ENCODE measurements at regions not wholly inside any gene's neighbourhood (a gene's known extent, or its start where the extent isn't known, plus 50 kb on each side); places are given as distances from the start of the nearest gene placed in this dataset.

DNA sequence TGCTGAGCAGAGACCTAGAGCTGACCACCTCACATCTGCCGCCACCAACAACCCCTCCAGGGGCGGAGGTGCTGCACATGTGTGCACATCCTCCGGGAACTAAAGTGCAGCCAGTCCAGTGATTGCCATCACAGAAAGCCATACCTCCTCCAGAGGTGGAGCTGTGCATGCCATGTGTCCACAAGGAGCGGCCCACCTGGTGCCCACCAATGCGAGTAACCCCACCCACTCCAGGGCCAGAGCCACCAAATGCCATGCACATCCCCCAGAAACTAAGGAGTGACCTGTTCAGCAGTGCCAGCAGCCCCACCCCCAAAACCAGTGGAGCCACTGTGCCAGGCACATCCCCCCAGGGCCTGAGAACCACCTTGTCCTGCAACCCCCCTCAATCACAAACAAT is 557.9 kb downstream of the UQCRFS1 start:
- Mint-ChIP-seq H3K4me1 (no peaks in the 10 kb centered on the region), H3K36me3 (peaks cover 0 to 3% (median 0%) of the 10 kb centered on the region in 3 donors), H3K9me3 (peaks cover 18 to 32% (median 27%) of the 10 kb centered on the region in 5 donors), H3K27ac (no peak overlapping the region), H3K4me3 (no peak overlapping the region), H3K27me3 (no peaks in the 10 kb centered on the region)
- Histone ChIP-seq H3K4me3 (ENCODE audit: low read length) (no peak overlapping the region), H3K9me3 (ENCODE audit: low read length) (peaks cover 5% of the 10 kb centered on the region), H3K36me3 (ENCODE audit: insufficient read depth, low read length) (no peaks in the 10 kb centered on the region), H3K4me1 (ENCODE audit: insufficient read depth, low read length) (no peaks in the 10 kb centered on the region), H3K27me3 (ENCODE audit: insufficient read depth, low read length, poor library complexity, severe bottlenecking) (no peaks in the 10 kb centered on the region), H3K27ac (ENCODE audit: low read depth, low read length) (no peak overlapping the region)
- CTCF ChIA-PET: no interaction called here
- POLR2A ChIA-PET: no interaction called here
- no peak for DNase-seq

DNA sequence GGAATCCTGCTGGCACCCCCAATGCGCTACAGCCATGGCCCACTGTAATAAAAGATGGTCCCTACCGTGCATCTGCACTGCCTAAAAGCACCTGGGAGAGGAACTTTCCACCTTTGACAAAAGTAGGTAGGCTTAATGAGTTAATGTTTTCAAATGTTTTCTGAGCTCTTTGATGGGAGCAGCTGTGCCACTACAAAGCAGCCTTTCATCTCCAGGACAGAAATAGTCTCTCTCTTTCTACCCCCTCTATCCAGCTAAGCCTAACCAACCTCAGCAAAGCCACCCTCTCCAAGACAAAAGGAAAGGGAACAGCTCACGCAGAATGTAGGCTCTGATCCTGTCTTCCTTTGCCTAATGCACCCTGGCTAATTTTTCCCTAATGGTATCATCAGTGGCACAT is 560.2 kb downstream of the UQCRFS1 start:
- no peak for DNase-seq
- peaks cover 9 to 15% (median 14%) of the 10 kb centered on the region in 5 donors for H3K9me3 Mint-ChIP-seq
- H3K4me1 Mint-ChIP-seq: no peaks in the 10 kb centered on the region
- no peak overlapping the region for H3K27ac Mint-ChIP-seq
- Histone ChIP-seq H3K36me3 (ENCODE audit: insufficient read depth, low read length) (no peaks in the 10 kb centered on the region), H3K27me3 (ENCODE audit: insufficient read depth, low read length, poor library complexity, severe bottlenecking) (no peaks in the 10 kb centered on the region), H3K4me3 (ENCODE audit: low read length) (no peak overlapping the region), H3K4me1 (ENCODE audit: insufficient read depth, low read length) (no peaks in the 10 kb centered on the region), H3K9me3 (ENCODE audit: low read length) (no peaks in the 10 kb centered on the region), H3K27ac (ENCODE audit: low read depth, low read length) (no peak overlapping the region)
- H3K27me3 Mint-ChIP-seq: no peaks in the 10 kb centered on the region
- ChIA-PET CTCF (no interaction called here), POLR2A (no interaction called here)
- H3K4me3 Mint-ChIP-seq: no peak overlapping the region
- peaks cover 0 to 3% (median 0%) of the 10 kb centered on the region in 3 donors for H3K36me3 Mint-ChIP-seq

DNA sequence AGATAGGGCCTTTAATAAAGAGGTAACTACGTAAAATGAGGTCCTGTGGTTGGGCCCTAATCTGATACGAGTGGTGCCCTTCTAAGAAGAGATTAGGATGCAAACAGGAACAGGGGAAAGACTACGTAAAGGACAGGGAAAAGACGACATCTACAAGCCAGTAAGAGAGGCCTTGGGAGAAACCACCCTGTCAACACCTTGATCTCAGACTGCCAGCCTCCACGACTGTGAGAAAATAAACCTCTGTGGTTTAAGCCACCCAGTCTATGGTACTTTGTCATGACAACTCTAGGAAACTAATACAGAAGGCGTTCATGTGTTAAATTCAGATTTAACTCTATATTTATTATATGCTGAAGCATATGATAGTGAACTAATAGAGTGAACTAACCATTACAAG is 566.3 kb downstream of the UQCRFS1 start:
- Mint-ChIP-seq H3K4me3 (no peak overlapping the region), H3K27ac (peak overlapping the region in 1 of 8 donors; percentile 30), H3K27me3 (no peaks in the 10 kb centered on the region), H3K4me1 (no peaks in the 10 kb centered on the region), H3K36me3 (no peaks in the 10 kb centered on the region), H3K9me3 (peaks cover 0 to 5% (median 0%) of the 10 kb centered on the region in 5 donors)
- H3K4me1 ChIP-seq (ENCODE audit: insufficient read depth, low read length): no peaks in the 10 kb centered on the region
- ChIA-PET POLR2A (no interaction called here), CTCF (no interaction called here)
- H3K36me3 ChIP-seq (ENCODE audit: insufficient read depth, low read length): no peaks in the 10 kb centered on the region
- no peaks in the 10 kb centered on the region for H3K9me3 ChIP-seq (ENCODE audit: low read length)
- DNase-seq: no peak
- no peak overlapping the region for H3K27ac ChIP-seq (ENCODE audit: low read depth, low read length)
- H3K4me3 ChIP-seq (ENCODE audit: low read length): no peak overlapping the region
- no peaks in the 10 kb centered on the region for H3K27me3 ChIP-seq (ENCODE audit: insufficient read depth, low read length, poor library complexity, severe bottlenecking)

DNA sequence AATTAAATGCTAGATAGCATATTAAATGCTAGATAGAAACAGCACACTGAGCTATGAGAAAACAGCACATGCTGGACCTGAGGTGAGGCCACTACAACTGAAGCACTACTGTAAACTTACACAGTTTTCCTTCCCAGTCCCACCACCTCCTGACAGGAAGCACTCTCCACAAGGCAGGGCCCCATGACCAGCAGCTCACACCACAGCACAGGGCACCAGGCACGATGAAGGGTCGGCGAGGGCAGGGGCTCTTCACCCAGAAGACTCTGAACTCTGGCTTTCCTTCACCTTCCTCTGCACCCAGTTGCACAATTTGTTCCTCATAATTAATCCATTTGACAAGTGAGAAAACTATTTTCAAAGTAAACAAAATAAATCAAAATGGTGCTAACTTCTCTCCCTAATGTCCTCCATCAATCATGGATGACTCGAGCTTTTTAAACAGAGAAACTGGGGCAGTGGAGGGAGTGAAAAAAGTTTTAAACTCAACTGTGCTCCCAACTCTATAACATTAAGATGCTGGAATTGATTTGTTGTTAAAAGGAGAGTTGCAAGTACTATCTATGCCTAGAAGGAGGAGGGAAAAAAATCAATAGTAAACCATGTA is 568.7 kb downstream of the UQCRFS1 start:
- CTCF ChIA-PET: interaction anchor here (1.5 kb wide), 1 partner anchor 11 kb away, joined by 6 read pairs; no protein-coding TSS in a partner anchor
- Histone ChIP-seq H3K9me3 (ENCODE audit: low read length) (no peaks in the 10 kb centered on the region), H3K27ac (ENCODE audit: low read depth, low read length) (no peak overlapping the region), H3K27me3 (ENCODE audit: insufficient read depth, low read length, poor library complexity, severe bottlenecking) (no peaks in the 10 kb centered on the region), H3K4me3 (ENCODE audit: low read length) (no peak overlapping the region), H3K36me3 (ENCODE audit: insufficient read depth, low read length) (no peaks in the 10 kb centered on the region), H3K4me1 (ENCODE audit: insufficient read depth, low read length) (no peaks in the 10 kb centered on the region)
- no peak overlapping the region for H3K4me3 Mint-ChIP-seq
- POLR2A ChIA-PET: no interaction called here
- H3K27me3 Mint-ChIP-seq: no peaks in the 10 kb centered on the region
- H3K27ac Mint-ChIP-seq: no peak overlapping the region
- no peak for DNase-seq
- no peaks in the 10 kb centered on the region for H3K4me1 Mint-ChIP-seq
- no peaks in the 10 kb centered on the region for H3K36me3 Mint-ChIP-seq
- H3K9me3 Mint-ChIP-seq: peaks cover 0 to 5% (median 0%) of the 10 kb centered on the region in 5 donors

DNA sequence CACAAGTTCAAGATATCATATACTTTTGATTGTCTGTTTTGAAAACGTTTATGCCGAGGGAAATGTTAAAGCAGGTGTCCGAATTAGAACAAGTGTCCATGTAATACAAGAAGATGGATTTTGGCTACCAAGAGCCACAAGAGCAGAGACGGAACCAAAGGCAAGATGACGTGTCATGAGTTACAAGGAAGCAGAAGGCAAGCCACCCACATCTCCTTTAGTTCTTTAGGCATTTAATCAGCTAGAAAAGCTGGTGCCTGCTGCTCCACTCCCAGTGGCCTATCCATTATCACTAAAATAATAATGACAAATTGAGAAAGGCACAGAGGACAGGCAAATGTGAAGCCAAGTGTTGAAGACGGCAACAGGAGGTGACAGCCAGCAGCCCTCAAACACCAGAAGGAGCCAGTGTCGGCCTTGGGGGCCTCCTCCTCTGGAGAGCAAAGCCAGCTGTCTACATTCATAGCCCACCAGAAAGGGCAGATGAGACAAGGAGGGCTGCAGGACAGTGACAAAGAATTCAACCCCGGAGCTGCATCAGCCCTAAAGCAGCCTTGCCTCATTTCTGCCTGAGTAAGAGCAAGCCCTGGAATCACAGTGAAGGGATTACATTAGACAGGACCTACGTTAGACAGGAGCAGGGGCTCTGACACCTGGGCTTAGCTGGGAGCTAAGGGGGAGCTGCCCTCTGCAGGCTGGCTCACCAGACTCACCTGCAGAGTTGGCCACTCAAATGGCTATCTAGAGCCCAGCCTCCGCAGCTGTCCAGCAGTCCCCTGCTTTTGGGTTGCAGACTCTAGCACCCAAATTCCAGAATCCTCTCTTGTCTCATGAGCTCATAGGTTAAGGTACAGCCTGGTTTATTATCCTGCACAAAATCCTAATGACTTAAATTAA is 569.9 kb downstream of the UQCRFS1 start:
- no peaks in the 10 kb centered on the region for H3K36me3 Mint-ChIP-seq
- no peak for DNase-seq
- no peak overlapping the region for H3K4me3 ChIP-seq (ENCODE audit: low read length)
- no peaks in the 10 kb centered on the region for H3K4me1 ChIP-seq (ENCODE audit: insufficient read depth, low read length)
- CTCF ChIA-PET: interaction anchor here (1.5 kb wide), 1 partner anchor 9 kb away, joined by 6 read pairs; no protein-coding TSS in a partner anchor
- no peaks in the 10 kb centered on the region for H3K27me3 ChIP-seq (ENCODE audit: insufficient read depth, low read length, poor library complexity, severe bottlenecking)
- no peaks in the 10 kb centered on the region for H3K4me1 Mint-ChIP-seq
- no peaks in the 10 kb centered on the region for H3K36me3 ChIP-seq (ENCODE audit: insufficient read depth, low read length)
- no peaks in the 10 kb centered on the region for H3K9me3 ChIP-seq (ENCODE audit: low read length)
- no peaks in the 10 kb centered on the region for H3K27me3 Mint-ChIP-seq
- no peak overlapping the region for H3K27ac Mint-ChIP-seq
- peaks cover 0 to 7% (median 0%) of the 10 kb centered on the region in 5 donors for H3K9me3 Mint-ChIP-seq
- POLR2A ChIA-PET: no interaction called here
- no peak overlapping the region for H3K27ac ChIP-seq (ENCODE audit: low read depth, low read length)
- no peak overlapping the region for H3K4me3 Mint-ChIP-seq

DNA sequence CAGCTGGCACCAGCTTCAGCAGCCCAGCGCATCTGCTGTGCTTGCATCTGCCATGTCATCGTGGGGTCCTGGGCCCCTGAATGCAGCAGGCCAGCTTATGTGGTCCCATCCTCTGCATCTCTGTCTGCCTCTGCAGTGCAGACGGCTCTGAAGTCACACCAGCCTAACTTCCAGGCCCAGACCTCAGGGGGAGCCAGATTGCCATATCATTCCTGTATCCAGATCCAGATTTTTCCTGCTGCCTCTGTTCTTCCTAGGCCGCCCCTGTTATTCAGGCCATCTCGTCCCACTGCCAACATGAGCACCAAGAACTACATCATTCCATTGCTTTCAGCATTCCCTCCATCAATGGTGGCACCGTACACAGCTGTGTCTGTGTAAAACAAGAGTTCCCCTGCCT is 571.6 kb downstream of the UQCRFS1 start:
- ChIA-PET POLR2A (no interaction called here), CTCF (no interaction called here)
- H3K4me3 ChIP-seq (ENCODE audit: low read length): no peak overlapping the region
- H3K27ac ChIP-seq (ENCODE audit: low read depth, low read length): no peak overlapping the region
- H3K4me1 ChIP-seq (ENCODE audit: insufficient read depth, low read length): no peaks in the 10 kb centered on the region
- Mint-ChIP-seq H3K9me3 (peaks cover 0 to 5% (median 0%) of the 10 kb centered on the region in 5 donors), H3K4me1 (no peaks in the 10 kb centered on the region), H3K4me3 (no peak overlapping the region), H3K27ac (no peak overlapping the region), H3K36me3 (no peaks in the 10 kb centered on the region), H3K27me3 (no peaks in the 10 kb centered on the region)
- no peaks in the 10 kb centered on the region for H3K27me3 ChIP-seq (ENCODE audit: insufficient read depth, low read length, poor library complexity, severe bottlenecking)
- H3K9me3 ChIP-seq (ENCODE audit: low read length): no peaks in the 10 kb centered on the region
- no peak for DNase-seq
- no peaks in the 10 kb centered on the region for H3K36me3 ChIP-seq (ENCODE audit: insufficient read depth, low read length)

DNA sequence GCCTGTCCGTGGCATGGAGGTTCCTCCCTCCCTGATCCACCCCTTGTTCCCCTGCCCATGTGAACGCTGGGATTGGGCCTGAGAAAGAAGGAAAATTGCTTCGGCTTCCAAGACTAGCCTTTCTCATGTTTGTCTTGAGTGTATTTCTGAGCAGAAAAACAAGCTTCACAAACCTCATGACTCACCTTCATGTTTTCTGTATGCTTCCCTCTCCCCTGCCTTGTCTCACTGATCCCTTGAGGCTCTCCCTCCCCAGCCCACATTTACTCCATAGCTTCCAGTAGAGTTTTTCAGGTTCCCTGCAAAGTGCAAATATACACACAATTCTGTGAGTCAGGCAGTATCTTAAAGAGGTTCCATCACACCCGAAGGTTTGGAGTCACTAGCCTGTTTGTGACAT is 572.4 kb downstream of the UQCRFS1 start:
- Mint-ChIP-seq H3K27me3 (no peaks in the 10 kb centered on the region), H3K36me3 (no peaks in the 10 kb centered on the region), H3K9me3 (peaks cover 0 to 5% (median 3%) of the 10 kb centered on the region in 5 donors), H3K4me1 (no peaks in the 10 kb centered on the region), H3K4me3 (no peak overlapping the region), H3K27ac (no peak overlapping the region)
- Histone ChIP-seq H3K4me1 (ENCODE audit: insufficient read depth, low read length) (no peaks in the 10 kb centered on the region), H3K27me3 (ENCODE audit: insufficient read depth, low read length, poor library complexity, severe bottlenecking) (no peaks in the 10 kb centered on the region), H3K36me3 (ENCODE audit: insufficient read depth, low read length) (no peaks in the 10 kb centered on the region), H3K27ac (ENCODE audit: low read depth, low read length) (no peak overlapping the region), H3K9me3 (ENCODE audit: low read length) (no peaks in the 10 kb centered on the region), H3K4me3 (ENCODE audit: low read length) (no peak overlapping the region)
- ChIA-PET POLR2A (no interaction called here), CTCF (no interaction called here)
- no peak for DNase-seq

DNA sequence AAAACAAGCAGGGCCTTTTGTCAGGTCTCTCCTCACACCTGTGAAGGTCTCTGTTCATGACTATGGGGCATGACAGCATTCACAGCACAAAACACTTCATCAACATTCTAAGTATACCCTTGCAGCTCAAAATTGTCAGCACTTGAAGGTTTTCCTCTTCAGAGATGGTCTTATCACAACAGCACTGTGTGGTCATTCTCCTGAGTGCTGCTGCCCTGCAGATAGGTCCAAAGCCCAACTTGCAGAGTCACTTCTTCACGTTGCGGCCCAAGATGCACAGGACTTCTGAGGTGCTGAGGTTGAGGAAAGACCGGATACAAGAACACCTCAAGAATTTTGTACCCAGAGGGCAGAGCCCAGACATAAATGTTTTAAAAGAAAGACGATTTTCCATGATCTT is 574.5 kb downstream of the UQCRFS1 start:
- POLR2A ChIA-PET: no interaction called here
- Histone ChIP-seq H3K4me1 (ENCODE audit: insufficient read depth, low read length) (peaks cover 3% of the 10 kb centered on the region), H3K36me3 (ENCODE audit: insufficient read depth, low read length) (no peaks in the 10 kb centered on the region), H3K27ac (ENCODE audit: low read depth, low read length) (no peak overlapping the region), H3K9me3 (ENCODE audit: low read length) (no peaks in the 10 kb centered on the region), H3K27me3 (ENCODE audit: insufficient read depth, low read length, poor library complexity, severe bottlenecking) (no peaks in the 10 kb centered on the region), H3K4me3 (ENCODE audit: low read length) (no peak overlapping the region)
- H3K4me3 Mint-ChIP-seq: no peak overlapping the region
- peaks cover 3 to 4% (median 3%) of the 10 kb centered on the region in 3 donors for H3K4me1 Mint-ChIP-seq
- no peak overlapping the region for H3K27ac Mint-ChIP-seq
- DNase-seq: no peak
- H3K36me3 Mint-ChIP-seq: no peaks in the 10 kb centered on the region
- CTCF ChIA-PET: no interaction called here
- H3K27me3 Mint-ChIP-seq: no peaks in the 10 kb centered on the region
- peaks cover 0 to 12% (median 5%) of the 10 kb centered on the region in 5 donors for H3K9me3 Mint-ChIP-seq

Measured in CD8-positive, alpha-beta memory T cell (primary cell).